HCT116 (cell line): ENCODE measurements at regions not wholly inside any gene's neighbourhood (a gene's known extent, or its start where the extent isn't known, plus 50 kb on each side); places are given as distances from the start of the nearest gene placed in this dataset.

Source experiments
- ATAC-seq: fragments of 200-7000 bp; cut with Tn5 transposase; 2 replicates; pipeline ENCODE4 v1.9.1; 2020; ENCODE audit warnings: mild to moderate bottlenecking, moderate library complexity
- BruUV-seq: library from RNA; stranded (reverse); fragments of 400-500 nt; replicated peaks from 2 replicates; lab custom pipeline; 2021; lab: Mats Ljungman, UMichigan
- CTCF ChIA-PET: fragments of 300-600 bp; sonication (Branson Sonifier 250); formaldehyde crosslinking; loops from one replicate; lab custom pipeline; 2021; ENCODE audit warnings: antibody characterized with exemption; lab: Charles Lee
- POLR2A ChIA-PET: fragments of 300-600, 350-600 bp; sonication (Branson Sonifier 250); formaldehyde crosslinking; loops from one replicate; lab custom pipeline; 2021; ENCODE audit warnings: antibody characterized with exemption; lab: Charles Lee
- RAD21 ChIA-PET, 2 experiments: fragments of 300-600 bp; sonication (Branson Sonifier 250); formaldehyde crosslinking; loops; one replicate each; lab custom pipeline; 2023; ENCODE audit warnings: low total read pairs in 2 of 2; ENCODE audit not compliant: uncharacterized antibody in 2 of 2, unreplicated experiment in 2 of 2, low non-redundant PET in 1 of 2; lab: Charles Lee
- DNase-seq: peaks from one replicate; pipeline ENCODE4 v3.0.0-alpha.2; 2010; ENCODE audit warnings: low read depth, low spot score
- H2AFZ ChIP-seq: fragments of 200-600 bp; shearing (Covaris generic), sonication (generic); 2 replicates; pipeline ENCODE4 v1.6.1; 2017; ENCODE audit warnings: low read depth, mixed run types, mixed read lengths, antibody characterized with exemption, low read length; ENCODE audit not compliant: poor library complexity, severe bottlenecking
- H3K27ac ChIP-seq: 2 replicates; pipeline ENCODE4 v1.5.1; 2012; ENCODE audit warnings: low read depth, low read length
- H3K27me3 ChIP-seq: fragments of 200-600 bp; sonication (generic); 2 replicates; pipeline ENCODE4 v1.6.1; 2016; ENCODE audit warnings: mixed run types, low read length, mixed read lengths; ENCODE audit not compliant: insufficient read depth
- H3K36me3 ChIP-seq, 2 experiments: fragments of 200-500 bp in 1 of 2; fragments of 200-600 bp in 1 of 2; sonication (Bioruptor generic) in 1 of 2; sonication (generic) in 1 of 2; 2 replicates each; pipeline versions ENCODE4 v1.5.1 to v1.6.1; 2014 to 2016; ENCODE audit warnings: low read length in 2 of 2, inconsistent platforms in 1 of 2, mixed read lengths in 1 of 2, mixed run types in 1 of 2; ENCODE audit not compliant: insufficient read depth in 2 of 2, control insufficient read depth in 1 of 2
- H3K4me1 ChIP-seq, 2 experiments: fragments of 200-600 bp in 1 of 2; sonication (generic) in 1 of 2; 2 replicates each; pipeline versions ENCODE4 v1.5.1 to v1.6.1; 2012 to 2017; ENCODE audit warnings: low read length in 2 of 2, inconsistent platforms in 1 of 2, mild to moderate bottlenecking in 1 of 2, mixed read lengths in 1 of 2, mixed run types in 1 of 2, moderate library complexity in 1 of 2; ENCODE audit not compliant: insufficient read depth in 2 of 2, control insufficient read depth in 1 of 2
- H3K4me2 ChIP-seq: fragments of 200-600 bp; sonication (generic); 2 replicates; pipeline ENCODE4 v1.6.1; 2017; ENCODE audit warnings: mixed run types, low read length, mixed read lengths
- H3K4me3 ChIP-seq, 2 experiments: fragments of 200-600 bp in 1 of 2; sonication (generic) in 1 of 2; replicated peaks in 1 of 2; 2 replicates each; pipeline ENCODE4 v1.5.1; 2011 to 2016; ENCODE audit warnings: low read length in 2 of 2, control low read depth in 1 of 2, low read depth in 1 of 2, mild to moderate bottlenecking in 1 of 2, mixed read lengths in 1 of 2, mixed run types in 1 of 2
- H3K79me2 ChIP-seq: fragments of 200-600 bp; sonication (generic); 2 replicates; pipeline ENCODE4 v1.6.1; 2017; ENCODE audit warnings: mild to moderate bottlenecking, mixed run types, low read length, moderate library complexity, mixed read lengths; ENCODE audit not compliant: insufficient read depth
- H3K9ac ChIP-seq: fragments of 200-600 bp; sonication (generic); 2 replicates; pipeline ENCODE4 v1.6.1; 2016; ENCODE audit warnings: low read length, mixed read lengths
- H3K9me2 ChIP-seq: fragments of 200-600 bp; sonication (generic), shearing (Covaris generic); 2 replicates; pipeline ENCODE4 v1.6.1; 2017; ENCODE audit warnings: mixed run types, mild to moderate bottlenecking, moderate library complexity; ENCODE audit not compliant: insufficient read depth
- H3K9me3 ChIP-seq, 2 experiments: fragments of 200-500 bp in 1 of 2; fragments of 200-600 bp in 1 of 2; sonication (Bioruptor generic) in 1 of 2; sonication (generic) in 1 of 2; 2 replicates each; pipeline ENCODE4 v1.6.1; 2014 to 2017; ENCODE audit warnings: low read length in 2 of 2, mixed read lengths in 2 of 2, inconsistent platforms in 1 of 2, low read depth in 1 of 2, mild to moderate bottlenecking in 1 of 2, mixed run types in 1 of 2, moderate library complexity in 1 of 2; ENCODE audit not compliant: control insufficient read depth in 1 of 2, insufficient read depth in 1 of 2
- H4K20me1 ChIP-seq: fragments of 200-600 bp; sonication (generic), shearing (Covaris generic); 2 replicates; pipeline ENCODE4 v1.6.1; 2017; ENCODE audit warnings: mixed run types, mild to moderate bottlenecking, moderate library complexity; ENCODE audit not compliant: insufficient read depth
- CEBPB ChIP-seq: IDR thresholded peaks from 2 replicates; pipeline ENCODE4 v1.6.1; 2012; ENCODE audit warnings: low read depth
- CTCF ChIP-seq, 3 experiments: fragments of 200-600 bp in 1 of 3; sonication (generic) in 1 of 3; IDR thresholded peaks in 2 of 3; conservative IDR thresholded peaks in 1 of 3; 2 replicates each; pipeline ENCODE4 v1.5.1; 2012 to 2017; ENCODE audit warnings: low read depth in 2 of 3, low read length in 2 of 3, antibody characterized with exemption in 1 of 3, borderline replicate concordance in 1 of 3, control low read depth in 1 of 3, mild to moderate bottlenecking in 1 of 3, mixed read lengths in 1 of 3, mixed run types in 1 of 3, moderate library complexity in 1 of 3; ENCODE audit not compliant: insufficient read depth in 1 of 3
- EGR1 ChIP-seq: IDR thresholded peaks from 2 replicates; pipeline ENCODE4 v1.6.1; 2012; ENCODE audit warnings: low read depth
- ELF1 ChIP-seq: IDR thresholded peaks from 2 replicates; pipeline ENCODE4 v1.6.1; 2012; ENCODE audit warnings: low read depth, borderline replicate concordance
- FOSL1 ChIP-seq: IDR thresholded peaks from 2 replicates; pipeline ENCODE4 v1.6.1; 2012; ENCODE audit warnings: low read depth
- JUND ChIP-seq: IDR thresholded peaks from 2 replicates; pipeline ENCODE4 v1.6.1; 2012
- POLR2A ChIP-seq: IDR thresholded peaks from 2 replicates; pipeline ENCODE4 v1.7.0; 2011; ENCODE audit warnings: borderline replicate concordance; ENCODE audit not compliant: insufficient read depth, insufficient read length; ENCODE audit errors: extremely low read depth
- REST ChIP-seq: IDR thresholded peaks from 2 replicates; pipeline ENCODE4 v1.6.1; 2012; ENCODE audit warnings: low read depth
- SIN3A ChIP-seq: IDR thresholded peaks from 2 replicates; pipeline ENCODE4 v1.6.1; 2012; ENCODE audit warnings: low read depth
- TCF7L2 ChIP-seq: IDR thresholded peaks from 2 replicates; pipeline ENCODE4 v1.7.0; 2011; ENCODE audit warnings: borderline replicate concordance, inconsistent platforms; ENCODE audit not compliant: insufficient read depth, insufficient read length; ENCODE audit errors: extremely low read depth
- YY1 ChIP-seq: IDR thresholded peaks from 2 replicates; pipeline ENCODE4 v1.6.1; 2011; ENCODE audit warnings: low read length, low read depth, moderate library complexity, mild to moderate bottlenecking; ENCODE audit not compliant: insufficient replicate concordance; ENCODE audit errors: extremely low read depth
- intact Hi-C: fragments of 100-400 bp; cut with micrococcal nuclease; formaldehyde crosslinking; loops from 2 replicates; pipeline ENCODE4 v1.10.0; 2022

GRCh38 chr16:85539084-85539483, 74.0 kb upstream of the GSE1 start:
- Histone ChIP-seq H2AFZ (no peak overlapping the region), H3K4me2 (no peak overlapping the region), H3K4me1 (peaks cover 0 to 10% of the 10 kb centered on the region in 2 experiments; a peak in 3 of 4 replicates), H3K4me3 (no peak overlapping the region), H3K27me3 (no peaks in the 10 kb centered on the region), H3K79me2 (no peaks in the 10 kb centered on the region), H3K27ac (no peak overlapping the region), H4K20me1 (no peaks in the 10 kb centered on the region), H3K9ac (no peak overlapping the region), H3K36me3 (no peaks in the 10 kb centered on the region), H3K9me3 (peaks cover 0 to 7% of the 10 kb centered on the region in 2 experiments; a peak in 1 of 4 replicates), H3K9me2 (no peaks in the 10 kb centered on the region)
- no peak for DNase-seq
- BruUV-seq: no TSS peak
- ChIA-PET CTCF (interaction anchor here (1.4 kb wide), 1 partner anchor 14 kb away, joined by 5 read pairs; no protein-coding TSS in a partner anchor), POLR2A (no interaction called here), RAD21 (no interaction called here)
- ATAC-seq: no peak
- TF ChIP-seq REST: no peak
- no peak for TF ChIP-seq JUND
- no peak for TF ChIP-seq CTCF (IDR thresholded peaks at IDR 0.05 in 2 of 3, conservative IDR thresholded peaks at IDR 0.05 in 1 of 3; ENCODE audit: borderline replicate concordance in 1 of 3, insufficient read depth in 1 of 3, low read depth in 2 of 3, low read length in 2 of 3)
- no peak for TF ChIP-seq SIN3A
- TF ChIP-seq CEBPB: no peak
- TF ChIP-seq FOSL1: no peak
- no peak for TF ChIP-seq TCF7L2
- TF ChIP-seq POLR2A: no peak
- TF ChIP-seq ELF1: no peak
- TF ChIP-seq YY1: no peak
- no peak for TF ChIP-seq EGR1
- intact Hi-C loops: no loop called here
